GM23248 (cell line): ENCODE measurements at regions not wholly inside any gene's neighbourhood (a gene's known extent, or its start where the extent isn't known, plus 50 kb on each side); places are given as distances from the start of the nearest gene placed in this dataset.
"Not testable (repeated sequence)": the region's sequence is repeated elsewhere in the genome, so short reads cannot be mapped to it uniquely, and the experiment has no call there.

Source experiments
- DNase-seq: peaks from one replicate; pipeline ENCODE4 v3.0.0-alpha.2; 2015
- H2AFZ ChIP-seq: fragments of 200-600 bp; sonication (generic); 2 replicates; pipeline ENCODE4 v1.6.1; 2016; ENCODE audit warnings: antibody characterized with exemption
- H3F3A ChIP-seq: fragments of 200-600 bp; sonication (generic); 2 replicates; pipeline ENCODE4 v1.6.1; 2016; ENCODE audit warnings: mild to moderate bottlenecking, antibody characterized with exemption, mixed run types; ENCODE audit not compliant: insufficient read depth
- H3K27ac ChIP-seq: fragments of 200-600 bp; sonication (generic); 2 replicates; pipeline ENCODE4 v1.5.1; 2016; ENCODE audit warnings: mild to moderate bottlenecking
- H3K27me3 ChIP-seq: fragments of 200-600 bp; sonication (generic); replicated peaks from 2 replicates; pipeline ENCODE4 v1.6.1; 2016; ENCODE audit warnings: mild to moderate bottlenecking; ENCODE audit not compliant: insufficient read depth
- H3K36me3 ChIP-seq: fragments of 200-600 bp; sonication (generic); 2 replicates; pipeline ENCODE4 v1.6.1; 2016; ENCODE audit warnings: low read depth, mild to moderate bottlenecking
- H3K4me1 ChIP-seq: fragments of 200-600 bp; sonication (generic); 2 replicates; pipeline ENCODE4 v1.6.1; 2016; ENCODE audit warnings: mild to moderate bottlenecking; ENCODE audit not compliant: insufficient read depth
- H3K4me2 ChIP-seq: fragments of 200-600 bp; sonication (generic); one replicate; pipeline ENCODE4 v1.6.1; 2016; ENCODE audit warnings: mild to moderate bottlenecking; ENCODE audit not compliant: unreplicated experiment
- H3K4me3 ChIP-seq: fragments of 200-600 bp; sonication (generic); 2 replicates; pipeline ENCODE4 v1.5.1; 2016; ENCODE audit warnings: mild to moderate bottlenecking
- H3K79me2 ChIP-seq: fragments of 200-600 bp; sonication (generic); 2 replicates; pipeline ENCODE4 v1.6.1; 2016; ENCODE audit warnings: mild to moderate bottlenecking; ENCODE audit not compliant: insufficient read depth
- H3K9ac ChIP-seq: fragments of 200-600 bp; sonication (generic); 2 replicates; pipeline ENCODE4 v1.6.1; 2016; ENCODE audit warnings: mild to moderate bottlenecking
- H3K9me2 ChIP-seq: fragments of 200-600 bp; sonication (generic); 2 replicates; pipeline ENCODE4 v1.6.1; 2016; ENCODE audit warnings: mixed run types, mild to moderate bottlenecking, moderate library complexity; ENCODE audit not compliant: insufficient read depth
- H3K9me3 ChIP-seq: fragments of 200-600 bp; sonication (generic); one replicate; pipeline ENCODE4 v1.6.1; 2017; ENCODE audit warnings: low read depth
- H4K20me1 ChIP-seq: fragments of 200-600 bp; sonication (generic); 2 replicates; pipeline ENCODE4 v1.6.0; 2016; ENCODE audit not compliant: insufficient read depth
- EZH2 ChIP-seq: fragments of 200-600 bp; sonication (generic); IDR thresholded peaks from 2 replicates; pipeline ENCODE4 v1.6.1; 2018; ENCODE audit warnings: antibody characterized with exemption, mild to moderate bottlenecking; ENCODE audit not compliant: insufficient read depth, poor library complexity, severe bottlenecking
- EZH2phosphoT487 ChIP-seq: fragments of 200-600 bp; sonication (generic); IDR thresholded peaks from 2 replicates; pipeline ENCODE4 v1.6.1; 2018; ENCODE audit warnings: antibody characterized with exemption, moderate library complexity, mild to moderate bottlenecking, low read depth; ENCODE audit not compliant: insufficient read depth
- WGBS, 2 experiments: methylation state at CpG; one replicate each; pipeline ENCODE4 v1.1.6; 2015 to 2017; ENCODE audit warnings: low lambda C conversion rate in 2 of 2, low coverage in 1 of 2; ENCODE audit errors: missing lambda C conversion rate in 2 of 2; 5-methylcytosine and 5-hydroxymethylcytosine counted together
- in situ Hi-C: fragments of 300-500 bp; cut with MboI; formaldehyde crosslinking; loops from 2 replicates; pipeline ENCODE4 v1.15.0; 2020

DNA sequence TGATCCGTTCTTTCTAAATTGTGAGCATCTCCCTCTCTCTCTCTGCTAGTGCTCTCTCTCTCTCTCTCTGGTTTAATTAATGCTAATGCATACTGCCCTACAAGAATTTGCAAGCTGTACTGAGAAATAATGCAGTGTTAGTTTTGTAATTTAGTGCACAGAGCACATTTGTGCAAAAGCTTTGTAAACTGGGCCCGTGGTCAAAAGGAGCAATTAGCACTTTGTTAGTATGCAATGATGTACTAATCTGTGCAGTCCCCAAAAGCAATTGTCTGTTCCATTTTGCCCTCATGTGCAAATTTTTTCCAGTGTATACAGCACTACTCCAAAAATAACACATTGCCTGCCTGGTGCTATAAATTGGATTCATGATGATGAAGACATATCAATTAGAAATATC is 184.6 kb upstream of the CMC1 start:
- H3K9me2 ChIP-seq: no peaks in the 10 kb centered on the region
- no peak overlapping the region for H3K27ac ChIP-seq
- no peak for DNase-seq
- H3K79me2 ChIP-seq: no peaks in the 10 kb centered on the region
- no peaks in the 10 kb centered on the region for H3K9me3 ChIP-seq
- peaks cover 27% of the 10 kb centered on the region for H3K4me1 ChIP-seq
- H3K27me3 ChIP-seq: no peaks in the 10 kb centered on the region
- H3K36me3 ChIP-seq: no peaks in the 10 kb centered on the region
- H3K9ac ChIP-seq: no peak overlapping the region
- in situ Hi-C loops: no loop called here
- H4K20me1 ChIP-seq: no peaks in the 10 kb centered on the region
- no peak overlapping the region for H2AFZ ChIP-seq
- peaks cover 25% of the 10 kb centered on the region for H3F3A ChIP-seq
- WGBS, 2 experiments: 64 to 73% methylated on average over 2 of the region's 2 CpGs
- no peak overlapping the region for H3K4me2 ChIP-seq
- no peak for TF ChIP-seq EZH2phosphoT487
- no peak for TF ChIP-seq EZH2
- H3K4me3 ChIP-seq: no peak overlapping the region

DNA sequence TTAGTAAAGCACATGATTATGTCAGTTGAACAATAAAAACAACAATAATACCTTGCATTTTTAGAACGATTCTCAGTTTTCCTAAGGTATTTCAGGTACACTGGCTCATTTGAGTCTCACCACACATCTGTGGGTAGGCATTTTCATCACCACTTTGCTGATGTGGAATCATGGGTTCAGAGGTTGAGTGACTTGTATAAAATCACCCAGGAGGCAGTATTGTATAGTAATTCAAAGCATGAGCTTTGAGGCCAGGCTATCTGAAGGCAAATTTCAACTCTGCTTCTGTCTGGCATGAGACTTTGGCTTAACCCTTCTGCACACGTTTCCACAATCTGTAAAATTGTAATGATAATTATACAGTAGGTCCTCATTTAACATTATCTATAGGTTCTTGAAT is 183.9 kb upstream of the CMC1 start:
- no peak overlapping the region for H3K4me2 ChIP-seq
- H3K79me2 ChIP-seq: no peaks in the 10 kb centered on the region
- no peaks in the 10 kb centered on the region for H3K9me3 ChIP-seq
- no peak overlapping the region for H3K27ac ChIP-seq
- H4K20me1 ChIP-seq: no peaks in the 10 kb centered on the region
- in situ Hi-C loops: no loop called here
- no peak overlapping the region for H2AFZ ChIP-seq
- WGBS, 2 experiments: 54 to 66% methylated on average over 2 of the region's 2 CpGs
- TF ChIP-seq EZH2phosphoT487 (no peak), EZH2 (no peak)
- H3K4me1 ChIP-seq: peaks cover 20% of the 10 kb centered on the region
- no peak for DNase-seq
- no peaks in the 10 kb centered on the region for H3K27me3 ChIP-seq
- no peak overlapping the region for H3K9ac ChIP-seq
- peaks cover 18% of the 10 kb centered on the region for H3F3A ChIP-seq
- no peaks in the 10 kb centered on the region for H3K9me2 ChIP-seq
- H3K36me3 ChIP-seq: no peaks in the 10 kb centered on the region
- no peak overlapping the region for H3K4me3 ChIP-seq

DNA sequence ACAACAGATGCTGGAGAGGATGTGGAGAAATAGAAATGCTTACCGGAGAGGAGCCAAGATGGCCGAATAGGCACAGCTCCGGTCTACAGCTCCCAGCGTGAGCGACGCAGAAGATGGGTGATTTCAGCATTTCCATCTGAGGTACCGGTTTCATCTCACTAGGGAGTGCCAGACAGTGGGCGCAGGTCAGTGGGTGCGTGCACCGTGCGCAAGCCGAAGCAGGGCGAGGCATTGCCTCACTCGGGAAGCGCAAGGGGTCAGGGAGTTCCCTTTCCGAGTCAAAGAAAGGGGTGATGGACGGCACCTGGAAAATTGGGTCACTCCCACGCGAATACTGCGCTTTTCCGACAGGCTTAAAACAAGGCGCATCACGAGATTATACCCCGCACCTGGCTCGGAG is 182.2 kb upstream of the CMC1 start:
- WGBS, 2 experiments: 87 to 89% methylated on average over 17 to 22 of the region's 25 CpGs
- H3K4me3 ChIP-seq, H3K4me2 ChIP-seq, H3K9ac ChIP-seq, H2AFZ ChIP-seq, H3F3A ChIP-seq, H4K20me1 ChIP-seq, DNase-seq, in situ Hi-C loops, H3K9me3 ChIP-seq, H3K27me3 ChIP-seq, H3K9me2 ChIP-seq, H3K36me3 ChIP-seq, H3K27ac ChIP-seq, H3K4me1 ChIP-seq, H3K79me2 ChIP-seq: not testable (repeated sequence)

DNA sequence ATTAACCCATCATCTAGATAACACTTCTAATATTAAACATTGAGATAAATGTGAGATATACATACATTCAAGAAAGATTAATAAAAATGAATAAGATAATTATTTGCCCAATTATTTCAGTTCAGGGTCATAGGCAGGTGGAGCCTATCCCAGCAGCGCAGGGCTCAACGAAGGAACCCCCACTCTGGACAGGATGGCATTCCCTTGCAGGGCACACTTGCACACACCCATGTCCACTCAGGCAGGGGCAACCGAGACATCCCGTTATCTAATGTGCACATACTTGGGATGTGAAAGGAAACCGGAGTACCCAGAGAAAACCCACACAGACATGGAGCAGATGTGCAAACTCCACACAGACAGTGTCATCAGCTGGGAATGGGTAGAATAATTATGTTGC is 175.4 kb upstream of the CMC1 start:
- WGBS, 2 experiments: 71 to 74% methylated on average over 5 of the region's 5 CpGs
- no peak overlapping the region for H3K4me2 ChIP-seq
- H3K27ac ChIP-seq: no peak overlapping the region
- H3F3A ChIP-seq: no peaks in the 10 kb centered on the region
- no peaks in the 10 kb centered on the region for H3K4me1 ChIP-seq
- no peaks in the 10 kb centered on the region for H3K9me2 ChIP-seq
- no peaks in the 10 kb centered on the region for H4K20me1 ChIP-seq
- in situ Hi-C loops: no loop called here
- no peak for TF ChIP-seq EZH2phosphoT487
- TF ChIP-seq EZH2: no peak
- H3K36me3 ChIP-seq: no peaks in the 10 kb centered on the region
- no peak for DNase-seq
- H3K9me3 ChIP-seq: no peaks in the 10 kb centered on the region
- H2AFZ ChIP-seq: no peak overlapping the region
- no peaks in the 10 kb centered on the region for H3K79me2 ChIP-seq
- 0 out of 2 replicates have a peak, but pooled peaks cover 3% of the 10 kb centered on the region for H3K27me3 ChIP-seq
- H3K9ac ChIP-seq: no peak overlapping the region
- no peak overlapping the region for H3K4me3 ChIP-seq

DNA sequence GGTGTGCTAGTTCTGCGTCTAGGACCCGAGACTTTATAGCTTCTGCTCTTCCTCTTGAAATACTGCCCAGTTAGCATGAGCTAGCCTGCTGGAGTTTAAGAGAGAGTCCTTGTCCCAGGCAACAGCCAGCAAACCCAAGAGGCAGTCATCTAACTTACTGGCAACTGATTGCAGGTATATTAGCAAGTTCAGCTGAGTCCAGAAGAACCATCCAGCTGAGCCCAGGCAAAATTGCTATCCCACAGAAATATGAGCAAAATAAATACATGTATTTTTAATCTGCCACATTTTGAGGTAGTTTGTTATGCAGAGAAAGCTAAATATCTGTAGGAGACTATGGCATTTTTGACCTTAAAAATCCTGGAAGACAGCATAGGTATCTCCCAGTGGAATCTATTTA is 174.4 kb upstream of the CMC1 start:
- H2AFZ ChIP-seq: no peak overlapping the region
- H3K27me3 ChIP-seq: 0 out of 2 replicates have a peak, but pooled peaks cover 3% of the 10 kb centered on the region
- no peak for DNase-seq
- no peaks in the 10 kb centered on the region for H3K9me3 ChIP-seq
- TF ChIP-seq EZH2: no peak
- no peak for TF ChIP-seq EZH2phosphoT487
- in situ Hi-C loops: no loop called here
- no peaks in the 10 kb centered on the region for H3K79me2 ChIP-seq
- no peaks in the 10 kb centered on the region for H4K20me1 ChIP-seq
- no peak overlapping the region for H3K27ac ChIP-seq
- WGBS, 2 experiments: 70 to 84% methylated on average over 2 of the region's 2 CpGs
- no peak overlapping the region for H3K4me2 ChIP-seq
- no peaks in the 10 kb centered on the region for H3K4me1 ChIP-seq
- H3K36me3 ChIP-seq: no peaks in the 10 kb centered on the region
- no peak overlapping the region for H3K9ac ChIP-seq
- H3F3A ChIP-seq: no peaks in the 10 kb centered on the region
- H3K4me3 ChIP-seq: no peak overlapping the region
- H3K9me2 ChIP-seq: no peaks in the 10 kb centered on the region
